A549 (cell line): ENCODE measurements at regions not wholly inside any gene's neighbourhood (a gene's known extent, or its start where the extent isn't known, plus 50 kb on each side); places are given as distances from the start of the nearest gene placed in this dataset.
A peak's percentile ranks its signal among the peaks of the same experiment; 100 is the strongest.
"Not testable (repeated sequence)": the region's sequence is repeated elsewhere in the genome, so short reads cannot be mapped to it uniquely, and the experiment has no call there.

Source experiments
- ATAC-seq, 2 experiments: fragments of 200-7000 bp in 1 of 2; fragments of >200 bp in 1 of 2; cut with Nextera tagmentation in 1 of 2; cut with Tn5 transposase in 1 of 2; 3 replicates each; pipeline versions ENCODE4 v1.8.0 to v1.9.1; 2018 to 2020; ENCODE audit warnings: mild to moderate bottlenecking in 1 of 2, moderate library complexity in 1 of 2
- CTCF ChIA-PET: fragments of 300-600 bp; sonication (Branson Sonifier 250); formaldehyde crosslinking; extraction: SDS; loops from one replicate; lab custom pipeline; 2021; ENCODE audit warnings: antibody characterized with exemption, inconsistent platforms; lab: Yijun Ruan, JAX
- POLR2A ChIA-PET: fragments of 350-600 bp; formaldehyde crosslinking; extraction: SDS; loops from one replicate; lab custom pipeline; 2021; ENCODE audit warnings: antibody characterized with exemption, inconsistent platforms; lab: Yijun Ruan, JAX
- DNase-seq, 2 experiments: peaks; one replicate each; pipeline versions ENCODE4 v3.0.0 to v3.0.0-alpha.2; 2011 to 2016; ENCODE audit warnings: low read depth in 1 of 2, low spot score in 1 of 2
- FAIRE-seq: peaks from 2 replicates; lab custom pipeline; 2011; peaks lifted over from hg19 to GRCh38; lab: Jason Lieb, UNC
- H3K27ac ChIP-seq, 2 experiments: fragments of >200 bp; sonication (Bioruptor Twin); formaldehyde crosslinking; 3 replicates each; pipeline ENCODE4 v1.5.1; 2016 to 2017
- H3K4me1 ChIP-seq: fragments of >200 bp; sonication (Bioruptor Twin); formaldehyde crosslinking; 3 replicates; pipeline ENCODE4 v1.6.1; 2016
- H3K4me2 ChIP-seq: fragments of >200 bp; sonication (Bioruptor Twin); formaldehyde crosslinking; 3 replicates; pipeline ENCODE4 v1.6.1; 2016
- H3K4me3 ChIP-seq: fragments of >200 bp; sonication (Bioruptor Twin); formaldehyde crosslinking; 3 replicates; pipeline ENCODE4 v1.5.1; 2016
- H3K9me3 ChIP-seq: fragments of >200 bp; sonication (Bioruptor Twin); formaldehyde crosslinking; 3 replicates; pipeline ENCODE4 v1.6.1; 2016
- BHLHE40 ChIP-seq: IDR thresholded peaks from 2 replicates; pipeline ENCODE4 v1.6.1; 2012; ENCODE audit warnings: low read depth, low read length, inconsistent platforms
- CEBPB ChIP-seq, 2 experiments: fragments of >200 bp in 1 of 2; sonication (Bioruptor Twin) in 1 of 2; formaldehyde crosslinking in 1 of 2; IDR thresholded peaks; 2 replicates each; pipeline ENCODE4 v1.6.1; 2012 to 2016
- CHD2 ChIP-seq: fragments of 150-350 bp; IDR thresholded peaks from 2 replicates; pipeline ENCODE4 v1.6.1; 2014; ENCODE audit warnings: low read length; ENCODE audit not compliant: partially characterized antibody
- EHF ChIP-seq: fragments of 250-450 bp; sonication (Bioruptor Pico); IDR thresholded peaks from 2 replicates; pipeline ENCODE4 v1.5.0; 2020; ENCODE audit warnings: mild to moderate bottlenecking
- EHMT2 ChIP-seq: fragments of 200-600 bp; sonication (generic); IDR thresholded peaks from 2 replicates; pipeline ENCODE4 v1.6.1; 2016; ENCODE audit warnings: antibody characterized with exemption, low read depth, mild to moderate bottlenecking, moderate library complexity
- ESRRA ChIP-seq: fragments of 150-350 bp; IDR thresholded peaks from 2 replicates; pipeline ENCODE4 v1.6.1; 2014; ENCODE audit warnings: mild to moderate bottlenecking, low read length, borderline replicate concordance
- HDAC2 ChIP-seq: fragments of 200-600 bp; sonication (generic); IDR thresholded peaks from 2 replicates; pipeline ENCODE4 v1.6.1; 2016
- MYC ChIP-seq: IDR thresholded peaks from 2 replicates; pipeline ENCODE4 v1.6.1; 2012; ENCODE audit warnings: mild to moderate bottlenecking, inconsistent platforms, low read length, improper control_type of control experiment, borderline replicate concordance
- RARB ChIP-seq: fragments of 250-450 bp; sonication (Bioruptor Pico); IDR thresholded peaks from 2 replicates; pipeline ENCODE4 v1.8.0; 2021; ENCODE audit warnings: mild to moderate bottlenecking, moderate library complexity
- REST ChIP-seq: fragments of 200-600 bp; sonication (generic); IDR thresholded peaks from 2 replicates; pipeline ENCODE4 v1.6.1; 2016; ENCODE audit warnings: antibody characterized with exemption, mild to moderate bottlenecking, moderate library complexity
- RFX5 ChIP-seq: fragments of 450-650 bp; IDR thresholded peaks from 2 replicates; pipeline ENCODE4 v1.7.1; 2014; ENCODE audit warnings: antibody characterized with exemption, mild to moderate bottlenecking, moderate library complexity
- SREBF2 ChIP-seq: fragments of 450-650 bp; IDR thresholded peaks from 2 replicates; pipeline ENCODE4 v1.6.1; 2014; ENCODE audit warnings: mild to moderate bottlenecking, moderate library complexity
- TFCP2L1 ChIP-seq: fragments of 250-450 bp; sonication (Bioruptor Pico); IDR thresholded peaks from 2 replicates; pipeline ENCODE4 v1.5.0; 2021; ENCODE audit warnings: mild to moderate bottlenecking
- USF2 ChIP-seq: fragments of 450-650 bp; IDR thresholded peaks from 2 replicates; pipeline ENCODE4 v1.6.1; 2014; ENCODE audit warnings: antibody characterized with exemption
- ZC3H11A ChIP-seq: fragments of 450-650 bp; IDR thresholded peaks from 2 replicates; pipeline ENCODE4 v1.6.1; 2014; ENCODE audit warnings: antibody characterized with exemption, mild to moderate bottlenecking
- ZNF302 ChIP-seq: fragments of 250-450 bp; sonication (Bioruptor Pico); IDR thresholded peaks from 2 replicates; pipeline ENCODE4 v1.9.0; 2021; ENCODE audit warnings: inconsistent platforms, mild to moderate bottlenecking, moderate library complexity
- WGBS: methylation state at CpG from one replicate; pipeline ENCODE4 v1.1.6; 2017; ENCODE audit errors: missing lambda C conversion rate; 5-methylcytosine and 5-hydroxymethylcytosine counted together
- TF ChIP-seq, protein P1 (sequence below): fragments of 250-450 bp; sonication (Bioruptor Pico); IDR thresholded peaks from 2 replicates; pipeline ENCODE4 v1.5.0; 2021; ENCODE audit warnings: mild to moderate bottlenecking, moderate library complexity, borderline replicate concordance
- TF ChIP-seq, protein P2 (sequence below): IDR thresholded peaks from 2 replicates; pipeline ENCODE4 v1.6.1; 2012

GRCh38 chr20:47447350-47448296, 54.1 kb upstream of the NCOA3 start:
- H3K27ac ChIP-seq, DNase-seq, ATAC-seq, H3K9me3 ChIP-seq, H3K4me3 ChIP-seq, H3K4me2 ChIP-seq, POLR2A ChIA-PET, FAIRE-seq: not testable (repeated sequence)
- CTCF ChIA-PET: interaction anchor here (1.2 to 1.7 kb wide), 2 partner anchors 64 to 173 kb away, joined by 3 to 5 read pairs; no protein-coding TSS in a partner anchor
- WGBS: 89% methylated on average over 15 of the region's 15 CpGs
- H3K4me1 ChIP-seq: peaks cover 13% of the 10 kb centered on the region

DNA sequence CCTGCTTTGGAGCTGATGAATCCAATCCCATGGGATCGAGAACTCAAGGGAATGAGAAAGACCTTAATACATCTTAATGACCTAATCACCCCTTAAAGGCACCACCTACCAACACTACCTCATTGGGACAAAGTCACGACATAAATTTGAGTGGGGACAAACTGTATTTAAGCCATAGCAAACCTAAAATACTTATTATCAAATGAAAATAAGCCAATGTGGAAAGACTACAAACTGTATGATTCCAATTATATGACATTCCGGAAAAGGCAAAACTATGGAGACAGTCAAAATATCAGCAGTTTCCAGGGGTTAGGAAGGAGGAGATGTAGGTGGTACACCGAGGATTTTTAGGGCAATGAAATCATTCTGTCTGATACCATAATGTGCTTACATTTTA, 53.3 kb upstream of the NCOA3 start:
- Histone ChIP-seq H3K27ac (0 out of 6 replicates have a peak overlapping the region, but pooled peaks of 1 of the 2 experiments have one; percentile 2), H3K9me3 (peaks cover 2% of the 10 kb centered on the region), H3K4me1 (peaks cover 19% of the 10 kb centered on the region), H3K4me2 (no peak overlapping the region), H3K4me3 (no peak overlapping the region)
- DNase-seq: no peak
- CTCF ChIA-PET: interaction anchor here (1.2 to 1.7 kb wide), 2 partner anchors 64 to 172 kb away, joined by 3 to 5 read pairs; no protein-coding TSS in a partner anchor
- POLR2A ChIA-PET: no interaction called here
- WGBS: 69% methylated on average over 4 of the region's 4 CpGs
- TF ChIP-seq EHF (CRISPR knock-in tag): no peak
- no peak for TF ChIP-seq EHMT2
- TF ChIP-seq MYC: no peak
- no peak for TF ChIP-seq USF2
- TF ChIP-seq RFX5: no peak
- no peak for TF ChIP-seq SREBF2
- no peak for TF ChIP-seq ZC3H11A
- TF ChIP-seq TFCP2L1 (CRISPR knock-in tag): no peak
- no peak for TF ChIP-seq CEBPB (IDR thresholded peaks at IDR 0.05)
- no peak for TF ChIP-seq HDAC2
- no peak for TF ChIP-seq REST
- TF ChIP-seq RARB (CRISPR knock-in tag): no peak
- TF ChIP-seq, protein P1, sequence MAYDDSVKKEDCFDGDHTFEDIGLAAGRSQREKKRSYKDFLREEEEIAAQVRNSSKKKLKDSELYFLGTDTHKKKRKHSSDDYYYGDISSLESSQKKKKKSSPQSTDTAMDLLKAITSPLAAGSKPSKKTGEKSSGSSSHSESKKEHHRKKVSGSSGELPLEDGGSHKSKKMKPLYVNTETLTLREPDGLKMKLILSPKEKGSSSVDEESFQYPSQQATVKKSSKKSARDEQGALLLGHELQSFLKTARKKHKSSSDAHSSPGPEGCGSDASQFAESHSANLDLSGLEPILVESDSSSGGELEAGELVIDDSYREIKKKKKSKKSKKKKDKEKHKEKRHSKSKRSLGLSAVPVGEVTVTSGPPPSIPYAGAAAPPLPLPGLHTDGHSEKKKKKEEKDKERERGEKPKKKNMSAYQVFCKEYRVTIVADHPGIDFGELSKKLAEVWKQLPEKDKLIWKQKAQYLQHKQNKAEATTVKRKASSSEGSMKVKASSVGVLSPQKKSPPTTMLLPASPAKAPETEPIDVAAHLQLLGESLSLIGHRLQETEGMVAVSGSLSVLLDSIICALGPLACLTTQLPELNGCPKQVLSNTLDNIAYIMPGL (CRISPR knock-in tag): no peak
- no peak for ATAC-seq
- no peak for FAIRE-seq

DNA sequence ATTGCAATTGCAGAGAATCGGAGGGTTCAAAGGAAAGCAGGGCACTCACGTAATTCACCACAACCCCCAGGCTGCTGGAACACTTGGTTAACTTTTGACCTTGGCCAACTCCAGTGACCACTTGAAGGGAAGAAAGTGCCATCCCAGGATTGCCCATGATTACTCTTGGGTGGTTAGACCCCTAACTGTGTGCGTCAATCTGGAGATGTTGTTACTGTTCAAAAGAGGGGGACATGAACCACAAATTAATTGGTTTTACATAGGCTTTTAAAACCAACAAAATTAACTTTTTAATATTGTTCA, 50.1 kb upstream of the NCOA3 start:
- FAIRE-seq: no peak
- DNase-seq: no peak
- Histone ChIP-seq H3K4me3 (no peak overlapping the region), H3K27ac (peak overlapping the region; percentile 87 to 90), H3K9me3 (peaks cover 11% of the 10 kb centered on the region)
- 92% methylated on average over 3 of the region's 3 CpGs for WGBS
- ATAC-seq: no peak
- POLR2A ChIA-PET: no interaction called here
- TF ChIP-seq SREBF2: no peak
- no peak for TF ChIP-seq CHD2
- TF ChIP-seq, protein P2, sequence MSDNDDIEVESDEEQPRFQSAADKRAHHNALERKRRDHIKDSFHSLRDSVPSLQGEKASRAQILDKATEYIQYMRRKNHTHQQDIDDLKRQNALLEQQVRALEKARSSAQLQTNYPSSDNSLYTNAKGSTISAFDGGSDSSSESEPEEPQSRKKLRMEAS: no peak
- no peak for TF ChIP-seq ZNF302 (CRISPR knock-in tag)
- no peak for TF ChIP-seq BHLHE40
- no peak for TF ChIP-seq ESRRA
- TF ChIP-seq, all 56 proteins: peak for 0
- Histone ChIP-seq H3K4me2 (no peak overlapping the region), H3K4me1 (peaks cover 51% of the 10 kb centered on the region)
- CTCF ChIA-PET: interaction anchor here (1.8 to 3.2 kb wide), 2 partner anchors 8 to 68 kb away, joined by 6 to 12 read pairs; no protein-coding TSS in a partner anchor
